ENCODE measurements at regions not wholly inside any gene's neighbourhood (a gene's known extent, or its start where the extent isn't known, plus 50 kb on each side); places are given as distances from the start of the nearest gene placed in this dataset.

- no peaks in the 10 kb centered on the region for H3K9me2 ChIP-seq (replicated peaks; ENCODE audit: low read depth, low read length)
- no peak for TF ChIP-seq EZH2phosphoT487 (IDR thresholded peaks at IDR 0.05; ENCODE audit: borderline replicate concordance)
- no peak for TF ChIP-seq CTCF (conservative IDR thresholded peaks at IDR 0.05; ENCODE audit: low read length)
- peaks cover 8% of the 10 kb centered on the region for H3K4me1 ChIP-seq (ENCODE audit: insufficient read depth, low read length, poor library complexity, severe bottlenecking)
- no peaks in the 10 kb centered on the region for H4K20me1 ChIP-seq (ENCODE audit: insufficient read depth, low read length, poor library complexity, severe bottlenecking)
- H3K79me2 ChIP-seq (ENCODE audit: insufficient read depth, low read length), result no peaks in the 10 kb centered on the region
- H2AFZ ChIP-seq (ENCODE audit: low read length), result no peak overlapping the region
- no peaks in the 10 kb centered on the region for H3K27me3 ChIP-seq (ENCODE audit: insufficient read depth, low read length, poor library complexity, severe bottlenecking)
- no peaks in the 10 kb centered on the region for H3K9me3 ChIP-seq (ENCODE audit: insufficient read depth, low read depth, low read length)
- no peaks in the 10 kb centered on the region for H3K36me3 ChIP-seq (ENCODE audit: insufficient read depth, low read length)
- no peaks in the 10 kb centered on the region for H3F3A ChIP-seq (ENCODE audit: low read depth)
- H3K4me3 ChIP-seq (ENCODE audit: low read length, poor library complexity, severe bottlenecking), result no peak overlapping the region
- H3K9ac ChIP-seq (ENCODE audit: low read depth, low read length, poor library complexity, severe bottlenecking), result no peak overlapping the region
- no peak overlapping the region for H3K4me2 ChIP-seq (ENCODE audit: low read depth, low read length, poor library complexity, severe bottlenecking)
These were observed 174.3 kb upstream of the GRIN3A start for GRCh38 chr9:101912698-101913097.

- Histone ChIP-seq H3K27me3 (ENCODE audit: insufficient read depth, low read length, poor library complexity, severe bottlenecking) (no peaks in the 10 kb centered on the region), H3K9me2 (replicated peaks; ENCODE audit: low read depth, low read length) (no peaks in the 10 kb centered on the region), H3K36me3 (ENCODE audit: insufficient read depth, low read length) (no peaks in the 10 kb centered on the region), H4K20me1 (ENCODE audit: insufficient read depth, low read length, poor library complexity, severe bottlenecking) (no peaks in the 10 kb centered on the region), H3K4me2 (ENCODE audit: low read depth, low read length, poor library complexity, severe bottlenecking) (no peak overlapping the region), H3K79me2 (ENCODE audit: insufficient read depth, low read length) (no peaks in the 10 kb centered on the region), H3K4me1 (ENCODE audit: insufficient read depth, low read length, poor library complexity, severe bottlenecking) (peaks cover 8% of the 10 kb centered on the region), H3K4me3 (ENCODE audit: low read length, poor library complexity, severe bottlenecking) (no peak overlapping the region), H2AFZ (ENCODE audit: low read length) (no peak overlapping the region), H3K9ac (ENCODE audit: low read depth, low read length, poor library complexity, severe bottlenecking) (no peak overlapping the region), H3K9me3 (ENCODE audit: insufficient read depth, low read depth, low read length) (no peaks in the 10 kb centered on the region), H3F3A (ENCODE audit: low read depth) (peaks cover 2% of the 10 kb centered on the region; the same call in 1 of the 2 replicates)
- no peak for TF ChIP-seq EZH2phosphoT487 (IDR thresholded peaks at IDR 0.05; ENCODE audit: borderline replicate concordance)
- no peak for TF ChIP-seq CTCF (conservative IDR thresholded peaks at IDR 0.05; ENCODE audit: low read length)
These were observed 169.0 kb upstream of the GRIN3A start for GRCh38 chr9:101907466-101907865.

GRCh38 chr9:101904845-101905244 lies 166.4 kb upstream of the GRIN3A start:
- no peaks in the 10 kb centered on the region for H3K9me2 ChIP-seq (replicated peaks; ENCODE audit: low read depth, low read length)
- H3K9me3 ChIP-seq (ENCODE audit: insufficient read depth, low read depth, low read length), result no peaks in the 10 kb centered on the region
- H4K20me1 ChIP-seq (ENCODE audit: insufficient read depth, low read length, poor library complexity, severe bottlenecking), result no peaks in the 10 kb centered on the region
- no peak for TF ChIP-seq EZH2phosphoT487 (IDR thresholded peaks at IDR 0.05; ENCODE audit: borderline replicate concordance)
- TF ChIP-seq CTCF (conservative IDR thresholded peaks at IDR 0.05; ENCODE audit: low read length), result no peak
- no peaks in the 10 kb centered on the region for H3K36me3 ChIP-seq (ENCODE audit: insufficient read depth, low read length)
- no peaks in the 10 kb centered on the region for H3K79me2 ChIP-seq (ENCODE audit: insufficient read depth, low read length)
- H3K4me3 ChIP-seq (ENCODE audit: low read length, poor library complexity, severe bottlenecking), result no peak overlapping the region
- no peaks in the 10 kb centered on the region for H3K27me3 ChIP-seq (ENCODE audit: insufficient read depth, low read length, poor library complexity, severe bottlenecking)
- peaks cover 12% of the 10 kb centered on the region for H3F3A ChIP-seq (ENCODE audit: low read depth)
- no peak overlapping the region for H3K9ac ChIP-seq (ENCODE audit: low read depth, low read length, poor library complexity, severe bottlenecking)
- H3K4me1 ChIP-seq (ENCODE audit: insufficient read depth, low read length, poor library complexity, severe bottlenecking), result peaks cover 22% of the 10 kb centered on the region
- no peak overlapping the region for H3K4me2 ChIP-seq (ENCODE audit: low read depth, low read length, poor library complexity, severe bottlenecking)
- H2AFZ ChIP-seq (ENCODE audit: low read length), result no peak overlapping the region
